WTC11 (cell line): ENCODE measurements at regions not wholly inside any gene's neighbourhood (a gene's known extent, or its start where the extent isn't known, plus 50 kb on each side); places are given as distances from the start of the nearest gene placed in this dataset.

Experiments
- ATAC-seq: fragments of 200-7000 bp; cut with Tn5 transposase; 2 replicates; pipeline ENCODE4 v1.10.0; 2021; ENCODE audit warnings: mild to moderate bottlenecking, moderate library complexity
- CTCF ChIA-PET: fragments of 300-600 bp; sonication (Branson Sonifier 250); formaldehyde crosslinking; loops from one replicate; lab custom pipeline; 2021; ENCODE audit warnings: antibody characterized with exemption; lab: Charles Lee
- POLR2A ChIA-PET: fragments of 350-600 bp; sonication (Branson Sonifier 250); formaldehyde crosslinking; loops from one replicate; lab custom pipeline; 2021; ENCODE audit warnings: antibody characterized with exemption; lab: Charles Lee
- DNase-seq: peaks from one replicate; pipeline ENCODE4 v3.0.0; 2021; ENCODE audit warnings: low spot score
- H3K27ac Mint-ChIP-seq: 2 replicates; pipeline ENCODE4 v1.8.0; 2021; ENCODE audit warnings: mixed read lengths
- H3K27me3 Mint-ChIP-seq: 2 replicates; pipeline ENCODE4 v1.8.0; 2021; ENCODE audit warnings: low read depth, mild to moderate bottlenecking, moderate library complexity, mixed read lengths
- H3K36me3 Mint-ChIP-seq: 2 replicates; pipeline ENCODE4 v1.8.0; 2021; ENCODE audit warnings: mixed read lengths
- H3K4me1 Mint-ChIP-seq: 2 replicates; pipeline ENCODE4 v1.8.0; 2022; ENCODE audit warnings: mixed read lengths
- H3K4me3 Mint-ChIP-seq: 2 replicates; pipeline ENCODE4 v1.8.0; 2021; ENCODE audit warnings: mild to moderate bottlenecking, moderate library complexity, mixed read lengths
- H3K9me3 Mint-ChIP-seq: 2 replicates; pipeline ENCODE4 v1.8.0; 2021; ENCODE audit warnings: mixed read lengths
- ELF4 ChIP-seq: sonication (generic); formaldehyde crosslinking; IDR thresholded peaks from 2 replicates; pipeline ENCODE4 v1.8.1; 2022; ENCODE audit warnings: low read depth, mild to moderate bottlenecking, moderate library complexity, missing genetic modification reagents
- NR2C2 ChIP-seq: sonication (generic); formaldehyde crosslinking; IDR thresholded peaks from 2 replicates; pipeline ENCODE4 v1.8.0; 2022; ENCODE audit warnings: mild to moderate bottlenecking, missing genetic modification reagents
- NR3C1 ChIP-seq: sonication (generic); formaldehyde crosslinking; conservative IDR thresholded peaks from 2 replicates; pipeline ENCODE4 v1.8.1; 2023; ENCODE audit warnings: low read depth, mild to moderate bottlenecking, missing genetic modification reagents
- RORB ChIP-seq: fragments of 250-450 bp; sonication (Bioruptor Pico); IDR thresholded peaks from 2 replicates; pipeline ENCODE4 v1.9.0; 2021; ENCODE audit warnings: mild to moderate bottlenecking
- ZNF396 ChIP-seq: fragments of 250-450 bp; sonication (Bioruptor Pico); IDR thresholded peaks from 2 replicates; pipeline ENCODE4 v1.8.0; 2021; ENCODE audit warnings: mild to moderate bottlenecking, moderate library complexity, borderline replicate concordance
- TF ChIP-seq, protein P1 (sequence below): sonication (generic); formaldehyde crosslinking; IDR thresholded peaks from 2 replicates; pipeline ENCODE4 v1.8.0; 2022; ENCODE audit warnings: missing genetic modification reagents
- TF ChIP-seq, protein P2 (sequence below): sonication (generic); formaldehyde crosslinking; IDR thresholded peaks from 2 replicates; pipeline ENCODE4 v1.8.0; 2022; ENCODE audit warnings: mild to moderate bottlenecking, missing genetic modification reagents
- TF ChIP-seq, protein P3 (sequence below): sonication (generic); formaldehyde crosslinking; IDR thresholded peaks from 2 replicates; pipeline ENCODE4 v1.8.1; 2023; ENCODE audit warnings: mild to moderate bottlenecking, missing genetic modification reagents
- TF ChIP-seq, protein P4 (sequence below): sonication (generic); formaldehyde crosslinking; IDR thresholded peaks from 2 replicates; pipeline ENCODE4 v1.8.1; 2023; ENCODE audit warnings: mild to moderate bottlenecking, missing genetic modification reagents, moderate library complexity
- TF ChIP-seq, protein P5 (sequence below): sonication (generic); formaldehyde crosslinking; IDR thresholded peaks from 2 replicates; pipeline ENCODE4 v1.8.0; 2023; ENCODE audit warnings: missing genetic modification reagents, mild to moderate bottlenecking, borderline replicate concordance
- TF ChIP-seq, protein P6 (sequence below): sonication (generic); formaldehyde crosslinking; conservative IDR thresholded peaks from 2 replicates; pipeline ENCODE4 v1.8.1; 2022; ENCODE audit warnings: mild to moderate bottlenecking, missing genetic modification reagents
- TF ChIP-seq, protein P7 (sequence below): fragments of 250-450 bp; sonication (Bioruptor Pico); IDR thresholded peaks from 2 replicates; pipeline ENCODE4 v1.9.0; 2021; ENCODE audit warnings: mild to moderate bottlenecking

DNA sequence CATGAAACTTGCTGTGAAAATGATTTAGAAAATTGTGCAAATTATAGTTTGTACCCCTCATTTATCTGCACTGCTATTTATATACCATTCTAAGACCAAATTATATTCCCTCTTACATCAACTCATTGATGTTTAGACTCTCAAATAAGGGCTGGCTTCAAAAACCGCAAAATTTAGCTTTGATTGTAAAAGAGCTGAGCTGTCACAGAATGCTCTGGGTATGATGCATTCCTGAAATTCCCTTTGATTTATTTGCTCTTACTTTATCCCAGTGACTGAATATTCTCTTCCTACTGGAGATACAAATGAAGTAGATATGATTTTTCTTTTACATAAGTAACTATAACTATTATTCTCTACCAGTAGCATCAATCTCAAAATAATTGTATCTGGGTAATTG, 78.0 kb upstream of the TMTC2 start:
- POLR2A ChIA-PET = no interaction called here

More for the DNA sequence above, 78.0 kb upstream of the TMTC2 start:
- no peaks in the 10 kb centered on the region for H3K4me1 Mint-ChIP-seq
- TF ChIP-seq, protein P1, sequence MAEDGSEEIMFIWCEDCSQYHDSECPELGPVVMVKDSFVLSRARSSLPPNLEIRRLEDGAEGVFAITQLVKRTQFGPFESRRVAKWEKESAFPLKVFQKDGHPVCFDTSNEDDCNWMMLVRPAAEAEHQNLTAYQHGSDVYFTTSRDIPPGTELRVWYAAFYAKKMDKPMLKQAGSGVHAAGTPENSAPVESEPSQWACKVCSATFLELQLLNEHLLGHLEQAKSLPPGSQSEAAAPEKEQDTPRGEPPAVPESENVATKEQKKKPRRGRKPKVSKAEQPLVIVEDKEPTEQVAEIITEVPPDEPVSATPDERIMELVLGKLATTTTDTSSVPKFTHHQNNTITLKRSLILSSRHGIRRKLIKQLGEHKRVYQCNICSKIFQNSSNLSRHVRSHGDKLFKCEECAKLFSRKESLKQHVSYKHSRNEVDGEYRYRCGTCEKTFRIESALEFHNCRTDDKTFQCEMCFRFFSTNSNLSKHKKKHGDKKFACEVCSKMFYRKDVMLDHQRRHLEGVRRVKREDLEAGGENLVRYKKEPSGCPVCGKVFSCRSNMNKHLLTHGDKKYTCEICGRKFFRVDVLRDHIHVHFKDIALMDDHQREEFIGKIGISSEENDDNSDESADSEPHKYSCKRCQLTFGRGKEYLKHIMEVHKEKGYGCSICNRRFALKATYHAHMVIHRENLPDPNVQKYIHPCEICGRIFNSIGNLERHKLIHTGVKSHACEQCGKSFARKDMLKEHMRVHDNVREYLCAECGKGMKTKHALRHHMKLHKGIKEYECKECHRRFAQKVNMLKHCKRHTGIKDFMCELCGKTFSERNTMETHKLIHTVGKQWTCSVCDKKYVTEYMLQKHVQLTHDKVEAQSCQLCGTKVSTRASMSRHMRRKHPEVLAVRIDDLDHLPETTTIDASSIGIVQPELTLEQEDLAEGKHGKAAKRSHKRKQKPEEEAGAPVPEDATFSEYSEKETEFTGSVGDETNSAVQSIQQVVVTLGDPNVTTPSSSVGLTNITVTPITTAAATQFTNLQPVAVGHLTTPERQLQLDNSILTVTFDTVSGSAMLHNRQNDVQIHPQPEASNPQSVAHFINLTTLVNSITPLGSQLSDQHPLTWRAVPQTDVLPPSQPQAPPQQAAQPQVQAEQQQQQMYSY (CRISPR knock-in tag) = no peak
- TF ChIP-seq, protein P2, sequence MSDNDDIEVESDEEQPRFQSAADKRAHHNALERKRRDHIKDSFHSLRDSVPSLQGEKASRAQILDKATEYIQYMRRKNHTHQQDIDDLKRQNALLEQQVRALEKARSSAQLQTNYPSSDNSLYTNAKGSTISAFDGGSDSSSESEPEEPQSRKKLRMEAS (CRISPR knock-in tag) = no peak
- TF ChIP-seq, protein P3, sequence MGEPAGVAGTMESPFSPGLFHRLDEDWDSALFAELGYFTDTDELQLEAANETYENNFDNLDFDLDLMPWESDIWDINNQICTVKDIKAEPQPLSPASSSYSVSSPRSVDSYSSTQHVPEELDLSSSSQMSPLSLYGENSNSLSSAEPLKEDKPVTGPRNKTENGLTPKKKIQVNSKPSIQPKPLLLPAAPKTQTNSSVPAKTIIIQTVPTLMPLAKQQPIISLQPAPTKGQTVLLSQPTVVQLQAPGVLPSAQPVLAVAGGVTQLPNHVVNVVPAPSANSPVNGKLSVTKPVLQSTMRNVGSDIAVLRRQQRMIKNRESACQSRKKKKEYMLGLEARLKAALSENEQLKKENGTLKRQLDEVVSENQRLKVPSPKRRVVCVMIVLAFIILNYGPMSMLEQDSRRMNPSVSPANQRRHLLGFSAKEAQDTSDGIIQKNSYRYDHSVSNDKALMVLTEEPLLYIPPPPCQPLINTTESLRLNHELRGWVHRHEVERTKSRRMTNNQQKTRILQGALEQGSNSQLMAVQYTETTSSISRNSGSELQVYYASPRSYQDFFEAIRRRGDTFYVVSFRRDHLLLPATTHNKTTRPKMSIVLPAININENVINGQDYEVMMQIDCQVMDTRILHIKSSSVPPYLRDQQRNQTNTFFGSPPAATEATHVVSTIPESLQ = no peak
- TF ChIP-seq, protein P4, sequence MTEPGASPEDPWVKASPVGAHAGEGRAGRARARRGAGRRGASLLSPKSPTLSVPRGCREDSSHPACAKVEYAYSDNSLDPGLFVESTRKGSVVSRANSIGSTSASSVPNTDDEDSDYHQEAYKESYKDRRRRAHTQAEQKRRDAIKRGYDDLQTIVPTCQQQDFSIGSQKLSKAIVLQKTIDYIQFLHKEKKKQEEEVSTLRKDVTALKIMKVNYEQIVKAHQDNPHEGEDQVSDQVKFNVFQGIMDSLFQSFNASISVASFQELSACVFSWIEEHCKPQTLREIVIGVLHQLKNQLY (CRISPR knock-in tag) = no peak
- TF ChIP-seq NR3C1 (CRISPR knock-in tag) = no peak
- TF ChIP-seq RORB (CRISPR knock-in tag) = no peak
- TF ChIP-seq, protein P5, sequence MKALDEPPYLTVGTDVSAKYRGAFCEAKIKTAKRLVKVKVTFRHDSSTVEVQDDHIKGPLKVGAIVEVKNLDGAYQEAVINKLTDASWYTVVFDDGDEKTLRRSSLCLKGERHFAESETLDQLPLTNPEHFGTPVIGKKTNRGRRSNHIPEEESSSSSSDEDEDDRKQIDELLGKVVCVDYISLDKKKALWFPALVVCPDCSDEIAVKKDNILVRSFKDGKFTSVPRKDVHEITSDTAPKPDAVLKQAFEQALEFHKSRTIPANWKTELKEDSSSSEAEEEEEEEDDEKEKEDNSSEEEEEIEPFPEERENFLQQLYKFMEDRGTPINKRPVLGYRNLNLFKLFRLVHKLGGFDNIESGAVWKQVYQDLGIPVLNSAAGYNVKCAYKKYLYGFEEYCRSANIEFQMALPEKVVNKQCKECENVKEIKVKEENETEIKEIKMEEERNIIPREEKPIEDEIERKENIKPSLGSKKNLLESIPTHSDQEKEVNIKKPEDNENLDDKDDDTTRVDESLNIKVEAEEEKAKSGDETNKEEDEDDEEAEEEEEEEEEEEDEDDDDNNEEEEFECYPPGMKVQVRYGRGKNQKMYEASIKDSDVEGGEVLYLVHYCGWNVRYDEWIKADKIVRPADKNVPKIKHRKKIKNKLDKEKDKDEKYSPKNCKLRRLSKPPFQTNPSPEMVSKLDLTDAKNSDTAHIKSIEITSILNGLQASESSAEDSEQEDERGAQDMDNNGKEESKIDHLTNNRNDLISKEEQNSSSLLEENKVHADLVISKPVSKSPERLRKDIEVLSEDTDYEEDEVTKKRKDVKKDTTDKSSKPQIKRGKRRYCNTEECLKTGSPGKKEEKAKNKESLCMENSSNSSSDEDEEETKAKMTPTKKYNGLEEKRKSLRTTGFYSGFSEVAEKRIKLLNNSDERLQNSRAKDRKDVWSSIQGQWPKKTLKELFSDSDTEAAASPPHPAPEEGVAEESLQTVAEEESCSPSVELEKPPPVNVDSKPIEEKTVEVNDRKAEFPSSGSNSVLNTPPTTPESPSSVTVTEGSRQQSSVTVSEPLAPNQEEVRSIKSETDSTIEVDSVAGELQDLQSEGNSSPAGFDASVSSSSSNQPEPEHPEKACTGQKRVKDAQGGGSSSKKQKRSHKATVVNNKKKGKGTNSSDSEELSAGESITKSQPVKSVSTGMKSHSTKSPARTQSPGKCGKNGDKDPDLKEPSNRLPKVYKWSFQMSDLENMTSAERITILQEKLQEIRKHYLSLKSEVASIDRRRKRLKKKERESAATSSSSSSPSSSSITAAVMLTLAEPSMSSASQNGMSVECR = no peak
- TF ChIP-seq ELF4 (CRISPR knock-in tag) = no peak
- TF ChIP-seq, protein P6, sequence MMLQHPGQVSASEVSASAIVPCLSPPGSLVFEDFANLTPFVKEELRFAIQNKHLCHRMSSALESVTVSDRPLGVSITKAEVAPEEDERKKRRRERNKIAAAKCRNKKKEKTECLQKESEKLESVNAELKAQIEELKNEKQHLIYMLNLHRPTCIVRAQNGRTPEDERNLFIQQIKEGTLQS = no peak
- no peak for TF ChIP-seq ZNF396 (CRISPR knock-in tag)
- TF ChIP-seq, protein P7, sequence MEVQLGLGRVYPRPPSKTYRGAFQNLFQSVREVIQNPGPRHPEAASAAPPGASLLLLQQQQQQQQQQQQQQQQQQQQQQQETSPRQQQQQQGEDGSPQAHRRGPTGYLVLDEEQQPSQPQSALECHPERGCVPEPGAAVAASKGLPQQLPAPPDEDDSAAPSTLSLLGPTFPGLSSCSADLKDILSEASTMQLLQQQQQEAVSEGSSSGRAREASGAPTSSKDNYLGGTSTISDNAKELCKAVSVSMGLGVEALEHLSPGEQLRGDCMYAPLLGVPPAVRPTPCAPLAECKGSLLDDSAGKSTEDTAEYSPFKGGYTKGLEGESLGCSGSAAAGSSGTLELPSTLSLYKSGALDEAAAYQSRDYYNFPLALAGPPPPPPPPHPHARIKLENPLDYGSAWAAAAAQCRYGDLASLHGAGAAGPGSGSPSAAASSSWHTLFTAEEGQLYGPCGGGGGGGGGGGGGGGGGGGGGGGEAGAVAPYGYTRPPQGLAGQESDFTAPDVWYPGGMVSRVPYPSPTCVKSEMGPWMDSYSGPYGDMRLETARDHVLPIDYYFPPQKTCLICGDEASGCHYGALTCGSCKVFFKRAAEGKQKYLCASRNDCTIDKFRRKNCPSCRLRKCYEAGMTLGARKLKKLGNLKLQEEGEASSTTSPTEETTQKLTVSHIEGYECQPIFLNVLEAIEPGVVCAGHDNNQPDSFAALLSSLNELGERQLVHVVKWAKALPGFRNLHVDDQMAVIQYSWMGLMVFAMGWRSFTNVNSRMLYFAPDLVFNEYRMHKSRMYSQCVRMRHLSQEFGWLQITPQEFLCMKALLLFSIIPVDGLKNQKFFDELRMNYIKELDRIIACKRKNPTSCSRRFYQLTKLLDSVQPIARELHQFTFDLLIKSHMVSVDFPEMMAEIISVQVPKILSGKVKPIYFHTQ (CRISPR knock-in tag) = no peak
- no peak for TF ChIP-seq NR2C2 (CRISPR knock-in tag)
- ATAC-seq (no peak), DNase-seq (no peak)
- H3K36me3 Mint-ChIP-seq = no peaks in the 10 kb centered on the region
- no peaks in the 10 kb centered on the region for H3K9me3 Mint-ChIP-seq
- H3K4me3 Mint-ChIP-seq = no peak overlapping the region
- H3K27ac Mint-ChIP-seq = no peak overlapping the region
- no peaks in the 10 kb centered on the region for H3K27me3 Mint-ChIP-seq
- CTCF ChIA-PET = no interaction called here
